ENCODE measurements at regions not wholly inside any gene's neighbourhood (a gene's known extent, or its start where the extent isn't known, plus 50 kb on each side); places are given as distances from the start of the nearest gene placed in this dataset.
A peak's percentile ranks its signal among the peaks of the same experiment; 100 is the strongest.

DNA sequence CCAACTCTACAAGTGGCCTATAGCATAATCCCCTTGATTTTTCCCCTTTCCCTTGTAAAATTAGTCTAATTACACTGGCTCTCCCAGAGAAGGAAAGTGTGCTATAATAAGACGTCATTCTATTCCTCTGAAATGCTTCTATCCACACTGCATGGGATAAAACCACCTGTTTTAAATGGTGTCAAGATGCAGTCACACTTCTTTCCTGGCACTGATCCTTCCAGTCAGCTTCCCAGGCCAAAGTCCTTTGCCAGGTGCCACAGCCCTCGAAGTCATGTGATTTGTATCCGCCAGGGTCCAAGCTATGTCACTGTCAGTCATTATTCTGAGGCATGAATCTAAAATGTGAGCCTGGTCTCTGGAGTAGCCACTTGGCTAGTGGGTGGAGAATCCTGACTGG, 169.0 kb upstream of the KIAA1217 start:
- DNase-seq = no peak

DNA sequence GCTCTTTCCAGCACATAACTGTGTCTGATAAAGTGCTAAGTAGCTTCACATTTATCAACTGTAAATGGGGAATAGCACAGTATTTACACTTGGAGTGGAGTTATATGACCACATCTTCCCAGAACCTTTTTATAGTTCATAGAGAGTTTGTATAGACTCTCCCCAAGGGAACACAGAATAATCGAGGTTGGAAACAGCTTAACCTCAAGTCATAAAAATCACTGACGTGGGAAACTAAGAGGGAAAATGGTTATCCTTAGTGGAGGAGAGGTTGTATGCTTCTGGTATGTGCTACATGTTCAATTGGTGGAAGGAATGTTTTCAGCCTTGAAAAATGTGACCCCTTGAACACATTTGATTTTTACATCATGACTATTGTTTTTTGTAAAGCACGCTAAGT, 167.9 kb upstream of the KIAA1217 start:
- DNase-seq = no peak

DNA sequence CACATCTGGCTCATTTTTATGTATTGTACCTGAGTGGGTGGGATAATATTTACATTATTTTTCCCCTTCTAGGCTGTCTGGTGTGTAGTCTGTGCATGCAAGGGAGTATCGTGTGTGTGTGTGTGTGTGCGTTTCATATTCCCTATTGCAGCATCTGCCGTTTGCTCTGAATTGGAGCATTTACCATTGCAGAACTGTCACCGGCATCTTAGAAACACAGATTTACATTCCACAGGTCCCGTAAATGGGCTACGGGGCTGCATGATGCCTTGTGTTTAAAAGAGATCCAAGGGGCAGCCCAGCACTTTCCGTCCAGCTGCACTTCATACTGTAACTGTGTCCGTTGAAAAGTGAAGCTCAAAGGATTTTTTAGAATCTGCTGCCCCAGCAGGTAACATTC, 167.1 kb upstream of the KIAA1217 start:
- no peak for DNase-seq

DNA sequence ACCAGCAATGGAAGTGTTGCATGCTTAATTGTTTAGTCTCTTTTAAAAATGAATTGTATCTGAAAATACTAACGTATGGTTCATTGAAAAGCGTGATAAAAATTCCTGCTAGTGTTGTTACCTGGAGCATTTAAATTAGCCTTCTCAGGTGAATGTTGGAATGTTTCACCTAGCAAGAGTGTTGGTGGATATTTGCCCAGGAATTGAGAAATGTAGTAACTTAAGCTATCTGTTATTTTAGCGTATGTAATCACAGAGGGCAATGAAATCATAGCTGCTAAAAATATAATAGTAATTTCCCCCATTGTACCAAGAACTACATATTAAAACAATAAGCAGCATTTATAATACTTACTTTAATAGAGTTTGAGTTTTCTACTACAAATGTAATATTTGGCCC, 166.1 kb upstream of the KIAA1217 start:
- DNase-seq = no peak

DNA sequence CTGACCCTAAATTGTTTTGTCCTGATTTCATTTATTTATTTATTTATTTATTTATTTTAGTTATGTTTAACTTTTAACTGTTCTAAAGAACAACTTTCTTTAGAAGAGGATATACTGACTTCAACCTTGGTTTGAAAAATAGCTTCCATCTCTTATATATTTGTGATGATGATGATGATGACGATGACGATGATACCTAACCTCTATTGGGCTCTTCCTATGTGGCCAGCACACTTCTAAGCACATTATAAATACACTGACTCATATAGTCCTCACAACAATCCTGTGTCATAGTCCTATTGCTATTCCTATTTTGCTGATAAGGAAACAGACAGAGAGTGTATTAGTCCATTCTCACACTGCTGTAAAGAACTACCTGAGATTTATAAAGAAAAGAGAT, 162.9 kb upstream of the KIAA1217 start:
- DNase-seq = no peak

DNA sequence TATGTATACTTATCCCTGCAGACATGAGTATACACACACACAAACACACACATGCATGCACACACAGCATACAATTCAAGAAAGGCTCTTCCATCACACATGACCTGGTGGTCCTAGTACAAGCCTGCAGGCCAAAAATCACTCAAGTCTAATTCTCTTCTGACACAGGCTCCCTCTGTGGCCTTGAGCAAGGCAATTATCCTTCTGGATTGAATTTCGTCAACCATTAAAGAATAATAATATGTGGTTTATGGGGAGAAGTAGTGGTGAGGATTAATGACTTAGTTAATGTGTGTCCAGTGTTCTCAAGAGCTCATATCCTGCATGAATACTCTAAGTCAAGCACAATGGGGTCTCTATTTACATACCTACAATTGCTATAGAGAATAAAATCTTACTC, 161.8 kb upstream of the KIAA1217 start:
- no peak for DNase-seq

DNA sequence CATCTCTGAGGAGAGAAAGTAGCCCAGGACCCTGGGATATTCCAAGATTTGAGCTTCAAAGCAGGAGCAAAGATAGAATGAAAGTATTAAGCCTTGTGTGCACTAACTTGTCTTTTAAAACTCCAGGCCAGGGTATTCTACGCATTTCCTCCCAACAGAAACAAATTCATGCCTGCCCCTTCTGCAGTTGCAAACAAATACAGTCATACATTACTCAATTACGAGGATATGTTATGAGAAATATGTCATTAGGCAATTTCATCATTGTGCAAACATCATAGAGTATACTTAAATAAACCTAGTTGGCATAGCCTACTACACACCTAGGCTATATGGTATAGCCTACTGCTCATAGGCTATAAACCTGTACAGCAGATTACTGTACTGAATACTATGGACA, 154.5 kb upstream of the KIAA1217 start:
- DNase-seq = no peak

DNA sequence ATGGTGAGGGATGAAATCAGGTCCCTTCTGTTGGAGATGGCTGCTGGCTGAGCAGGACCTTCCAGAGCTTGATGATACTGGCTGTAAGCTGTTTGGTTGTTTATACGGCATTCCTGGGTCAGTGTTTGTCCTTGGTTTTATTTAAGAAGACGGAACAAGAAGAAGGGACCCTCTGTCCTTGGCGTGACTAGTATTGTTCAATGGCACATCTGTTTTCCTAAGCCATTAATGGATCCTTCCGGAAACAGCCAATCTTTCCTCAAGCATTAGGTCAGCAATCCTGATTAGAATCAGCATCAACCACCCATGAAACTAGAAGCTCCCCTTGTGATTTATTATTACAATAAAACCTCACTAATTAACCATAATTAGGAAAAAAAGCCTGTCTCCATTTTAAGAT, 128.7 kb upstream of the KIAA1217 start:
- DNase-seq = no peak

DNA sequence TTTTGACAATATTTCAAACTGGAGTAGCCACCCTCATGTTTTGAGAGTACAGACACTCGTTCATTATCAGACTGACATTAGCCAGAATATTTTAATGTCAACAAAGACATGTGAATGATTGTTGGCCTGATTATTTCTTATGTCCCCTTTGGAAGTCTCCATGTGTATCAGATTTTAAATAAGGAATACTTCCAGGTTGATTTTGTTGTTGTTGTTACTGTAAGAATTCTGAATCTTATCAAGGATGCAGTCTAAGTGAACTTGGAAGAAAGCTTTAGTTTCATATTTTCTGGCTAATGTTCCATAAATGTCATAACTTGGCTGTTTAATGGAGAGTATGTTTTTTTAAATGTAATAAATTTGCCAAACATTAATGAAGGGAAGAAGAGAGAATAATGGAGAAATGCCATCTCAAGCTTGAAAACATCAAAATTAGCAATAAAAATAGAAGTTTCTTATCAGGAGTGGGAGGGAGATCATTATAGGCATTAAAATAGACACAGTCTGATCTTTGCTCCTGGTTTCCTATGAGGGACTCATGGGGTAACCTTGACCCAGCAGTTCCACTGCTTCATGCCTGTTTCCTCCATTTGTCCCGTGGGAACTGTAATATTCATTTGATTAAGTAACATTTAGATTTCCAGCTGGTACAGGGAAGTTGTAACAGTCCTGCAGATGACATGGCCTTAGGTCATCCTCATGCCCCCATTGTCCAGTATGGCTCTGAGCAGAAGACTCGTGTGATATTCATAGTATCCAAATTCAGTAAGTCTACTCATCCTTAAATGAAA, 122.4 kb upstream of the KIAA1217 start:
- DNase-seq = no peak

DNA sequence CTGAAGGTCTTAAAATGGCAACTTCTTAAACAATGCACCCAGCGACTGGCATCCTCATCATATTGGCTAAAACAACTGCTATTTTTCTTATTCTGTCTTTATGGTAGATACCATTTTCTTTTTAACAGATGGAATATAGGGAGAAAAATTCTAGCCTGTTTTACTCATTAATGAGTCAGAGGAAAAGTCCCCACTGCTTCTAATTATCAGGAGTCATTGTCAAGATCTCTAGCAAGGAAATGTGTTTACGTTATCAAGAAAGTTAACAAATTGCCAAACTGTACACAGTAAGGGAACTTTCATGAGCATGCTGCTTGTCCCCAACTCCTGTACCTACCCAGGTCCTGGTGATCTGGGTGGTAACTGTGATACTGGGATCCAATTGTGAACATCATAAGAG, 117.7 kb upstream of the KIAA1217 start:
- DNase-seq = no peak

DNA sequence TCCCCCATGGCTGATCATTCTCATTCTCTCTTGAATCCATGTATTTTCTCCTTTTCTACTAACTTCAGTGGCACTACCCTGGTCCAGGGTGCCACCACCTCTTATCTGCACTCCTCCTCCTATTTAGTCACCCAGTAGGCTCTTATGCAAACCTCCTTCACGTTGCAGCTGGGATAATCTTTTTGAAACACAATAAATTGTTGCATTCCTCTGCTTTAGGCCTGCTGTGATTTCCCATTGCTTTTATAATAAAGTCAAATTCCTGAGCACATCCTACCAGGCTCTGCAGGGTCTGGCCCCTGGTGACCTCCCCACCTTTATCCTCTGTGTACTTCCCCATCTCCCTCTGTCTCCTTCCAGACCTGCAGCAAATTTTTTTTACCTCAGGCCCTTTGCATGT, 112.7 kb upstream of the KIAA1217 start:
- no peak for DNase-seq

DNA sequence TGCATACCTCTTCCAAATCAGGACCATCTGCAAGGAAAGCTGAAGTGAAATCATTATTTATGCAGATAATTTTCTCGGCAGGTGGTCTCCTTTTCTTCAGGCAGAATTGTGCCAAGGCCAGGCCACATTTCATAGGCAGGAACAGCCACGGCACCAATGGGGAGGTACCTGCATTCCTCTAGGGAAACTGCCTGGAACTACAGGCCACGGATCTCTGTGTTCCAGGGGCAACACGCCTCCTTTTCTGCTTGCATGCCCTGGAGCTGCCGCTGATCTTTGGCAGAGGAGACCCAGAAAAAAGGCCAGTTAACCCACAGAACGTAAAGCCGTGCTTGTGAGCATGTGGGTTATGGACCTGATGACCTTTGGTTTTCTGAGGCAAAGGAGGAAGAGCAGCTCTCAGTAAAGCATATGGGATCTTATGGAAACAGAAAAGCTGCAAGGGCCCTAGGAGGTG, 111.2 kb upstream of the KIAA1217 start:
- no peak for DNase-seq

DNA sequence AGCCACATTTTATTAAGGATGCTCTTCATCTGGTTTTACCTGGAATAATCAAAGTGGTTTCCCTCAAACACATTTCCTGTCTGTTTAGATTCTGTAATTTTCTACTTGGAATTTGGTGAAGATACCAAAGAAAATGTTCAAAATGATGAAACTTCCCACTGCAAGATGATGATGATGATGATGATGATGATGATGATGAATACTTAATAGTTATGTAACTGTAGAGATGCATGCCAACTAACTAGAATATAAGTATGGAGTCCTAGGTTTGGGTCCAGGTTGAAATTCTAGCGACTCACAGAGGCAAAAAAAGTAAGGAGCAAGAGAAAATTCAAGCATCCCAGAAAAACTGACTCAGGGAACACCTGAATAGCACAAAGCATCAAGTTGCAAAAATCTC, 104.0 kb upstream of the KIAA1217 start:
- DNase-seq = no peak

DNA sequence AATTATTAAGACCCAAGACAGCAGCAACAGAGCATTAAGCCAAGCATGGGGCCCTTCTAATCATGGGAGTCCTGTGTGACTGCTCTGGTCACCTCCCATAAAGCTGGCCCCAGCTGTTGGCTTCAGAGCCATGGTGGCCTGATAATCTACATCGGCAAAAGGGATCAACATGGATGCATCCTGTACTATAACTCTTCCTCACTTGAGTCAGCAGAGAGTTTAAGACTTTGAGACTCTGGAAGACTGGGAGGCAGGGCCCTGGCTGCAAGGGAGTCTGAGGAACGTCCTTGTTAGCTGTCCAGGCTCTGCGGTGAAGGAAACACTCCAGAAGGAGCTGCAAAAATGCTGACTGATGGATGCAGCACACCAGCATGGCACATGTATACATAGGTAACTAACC, 95.0 kb upstream of the KIAA1217 start:
- no peak for DNase-seq

DNA sequence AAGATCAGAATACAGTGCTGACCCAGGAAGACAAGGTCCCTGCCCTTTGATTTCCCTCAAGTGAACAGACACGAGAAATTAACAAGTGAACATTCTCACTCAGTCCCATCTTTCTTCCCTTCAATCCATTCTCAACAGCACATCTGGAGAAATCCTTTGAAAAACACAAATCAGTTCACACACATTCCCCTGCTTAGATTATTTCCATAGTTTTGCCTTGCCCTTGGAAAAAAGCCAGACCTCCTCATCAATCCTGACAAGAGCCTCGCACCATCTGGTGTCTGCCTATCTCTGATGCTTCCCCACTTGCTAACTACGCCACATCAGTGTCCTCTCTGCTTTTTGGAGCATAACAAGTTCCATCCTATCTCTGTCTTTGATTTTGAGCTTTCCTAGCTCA, 94.4 kb upstream of the KIAA1217 start:
- peak; percentile 89 for DNase-seq

DNA sequence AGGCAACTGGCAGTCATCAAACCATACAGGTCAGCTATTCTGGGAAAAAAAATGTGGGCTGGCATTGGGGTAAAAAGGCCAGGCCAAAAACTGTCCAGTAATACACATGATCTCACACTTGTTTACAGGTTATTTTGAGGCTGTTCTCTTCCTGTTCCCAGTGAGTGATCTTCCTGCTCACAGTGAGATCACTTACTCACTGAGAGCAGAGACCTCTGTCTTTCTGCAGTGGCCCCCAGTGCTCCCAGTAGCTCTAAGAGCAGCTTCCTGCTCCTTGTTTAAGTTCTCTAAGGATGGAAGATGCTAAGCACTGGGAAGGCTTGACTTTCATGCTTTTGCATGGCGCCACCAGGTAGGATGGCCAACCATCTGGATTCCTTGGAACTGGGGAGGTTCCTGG, 93.5 kb upstream of the KIAA1217 start:
- DNase-seq = no peak

DNA sequence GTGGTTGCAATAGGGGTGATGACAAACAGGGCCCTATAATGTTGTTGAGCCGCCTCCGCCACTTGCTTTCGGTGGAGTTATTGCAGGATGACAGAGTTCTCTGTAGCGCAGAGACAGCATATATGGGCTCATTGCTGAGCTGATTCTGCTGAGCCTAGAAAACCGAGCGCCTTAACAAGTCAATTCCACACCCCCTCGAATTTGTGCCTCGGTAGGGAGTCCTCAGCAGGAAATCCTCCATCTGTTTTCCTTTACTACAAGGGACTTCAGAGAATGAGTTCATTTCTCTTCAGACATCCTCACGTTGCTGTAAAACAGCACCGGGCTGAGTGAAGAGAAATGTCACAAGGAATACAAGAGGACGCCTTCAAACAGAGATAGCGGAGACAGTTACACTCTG, 90.7 kb upstream of the KIAA1217 start:
- no peak for DNase-seq

DNA sequence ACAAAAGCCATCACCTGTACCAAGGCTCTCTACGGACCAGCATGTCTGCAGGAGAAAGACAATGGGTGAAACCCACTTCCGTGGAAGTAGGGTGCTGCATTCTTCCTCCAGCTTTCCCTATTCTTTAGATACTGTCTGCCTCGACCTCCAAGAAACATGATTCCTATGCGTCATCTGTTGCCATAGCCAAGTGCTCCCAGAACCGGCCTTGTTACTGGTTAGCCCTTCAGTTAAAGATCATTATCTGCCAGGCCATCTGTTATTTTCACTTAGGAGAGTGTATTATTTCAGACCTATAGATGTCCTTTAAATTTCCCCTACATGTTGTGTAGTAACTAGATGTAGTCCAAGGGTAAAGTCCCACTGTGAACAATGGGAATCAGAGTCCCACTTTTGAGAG, 89.0 kb upstream of the KIAA1217 start:
- no peak for DNase-seq

DNA sequence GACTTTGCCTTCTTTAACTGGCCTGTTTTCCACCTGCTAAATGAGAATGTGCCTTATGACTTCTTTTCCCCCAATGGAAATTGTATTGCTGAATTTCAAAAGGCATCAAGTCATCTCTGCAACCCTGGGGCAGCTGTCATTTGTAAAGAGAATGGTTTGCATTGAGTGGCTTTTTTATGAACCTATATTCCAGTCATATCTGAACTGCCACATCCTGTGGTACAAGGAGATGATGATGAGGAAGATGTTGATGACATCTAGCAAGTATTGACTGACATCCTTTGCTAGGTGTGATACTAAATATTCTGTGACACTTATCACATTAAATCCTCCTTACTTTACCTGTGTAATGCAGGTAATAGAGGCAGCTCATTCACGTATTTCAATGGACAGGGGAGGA, 88.3 kb upstream of the KIAA1217 start:
- DNase-seq = no peak

DNA sequence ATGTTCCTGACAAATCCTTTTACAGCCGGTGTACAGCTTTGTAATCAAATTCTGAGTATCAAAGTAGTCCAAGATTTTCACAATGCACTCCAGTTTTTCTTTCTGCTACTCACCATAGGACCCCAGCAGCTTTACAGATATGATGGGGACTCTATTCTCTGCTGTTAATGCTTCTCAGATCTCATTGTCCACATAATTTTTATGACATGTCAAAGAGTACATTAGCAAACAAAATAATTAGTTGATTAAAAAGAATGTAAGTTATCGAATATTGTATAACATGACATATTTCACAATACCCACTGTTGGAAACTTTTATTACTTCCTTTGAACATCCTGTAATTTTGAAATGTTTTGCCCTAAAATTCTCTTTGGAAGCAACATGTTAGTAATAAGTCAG, 81.4 kb upstream of the KIAA1217 start:
- no peak for DNase-seq

DNA sequence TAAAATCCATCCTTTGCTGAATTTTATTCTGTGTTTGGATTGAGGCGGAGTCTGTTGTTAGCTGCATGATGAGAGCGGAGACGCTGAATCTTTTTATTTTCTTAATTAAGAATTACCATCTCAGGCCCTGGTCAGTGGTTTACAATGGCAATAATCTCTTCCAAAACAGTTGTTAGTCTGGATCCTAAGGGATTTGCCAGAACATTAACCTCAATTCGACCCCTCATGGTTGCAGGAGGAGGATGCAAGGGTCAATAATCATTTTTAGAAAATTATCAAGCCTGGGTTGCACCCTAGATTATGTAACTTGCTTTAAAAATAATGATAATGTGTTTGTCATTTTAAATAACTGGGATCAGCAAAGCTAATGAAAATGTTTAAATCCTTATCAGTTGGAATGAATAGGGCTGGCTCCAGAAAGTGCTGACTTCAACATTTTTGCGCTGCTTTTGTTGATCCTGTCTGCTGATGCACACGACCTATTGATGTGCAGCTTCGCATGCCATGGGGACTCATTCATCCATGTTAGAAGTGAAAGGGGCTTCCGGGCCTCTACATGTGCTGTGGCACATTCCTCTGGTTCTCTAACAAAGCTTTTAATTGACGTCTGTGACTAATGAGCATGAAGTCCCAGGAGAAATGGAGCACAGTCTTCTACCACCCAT, 80.7 kb upstream of the KIAA1217 start:
- no peak for DNase-seq

DNA sequence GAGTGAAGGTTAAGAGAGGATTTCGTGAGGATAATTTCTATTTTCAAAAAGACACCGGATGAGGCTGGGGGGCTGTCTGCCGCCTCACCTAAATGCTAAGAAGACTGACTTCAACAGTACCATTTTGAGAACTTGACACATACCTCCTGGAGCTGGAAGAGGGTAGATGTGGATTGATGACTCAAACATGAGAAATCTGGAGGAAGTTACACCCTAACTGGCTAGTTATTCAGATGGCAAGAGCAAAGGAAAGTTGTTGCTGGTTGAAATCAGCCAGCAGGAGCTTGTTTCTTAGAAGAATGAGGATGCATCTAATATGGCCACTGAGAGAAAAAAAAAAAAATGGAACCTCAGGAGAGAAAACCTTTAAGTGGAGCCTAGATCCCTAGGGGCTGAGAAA, 76.2 kb upstream of the KIAA1217 start:
- no peak for DNase-seq

DNA sequence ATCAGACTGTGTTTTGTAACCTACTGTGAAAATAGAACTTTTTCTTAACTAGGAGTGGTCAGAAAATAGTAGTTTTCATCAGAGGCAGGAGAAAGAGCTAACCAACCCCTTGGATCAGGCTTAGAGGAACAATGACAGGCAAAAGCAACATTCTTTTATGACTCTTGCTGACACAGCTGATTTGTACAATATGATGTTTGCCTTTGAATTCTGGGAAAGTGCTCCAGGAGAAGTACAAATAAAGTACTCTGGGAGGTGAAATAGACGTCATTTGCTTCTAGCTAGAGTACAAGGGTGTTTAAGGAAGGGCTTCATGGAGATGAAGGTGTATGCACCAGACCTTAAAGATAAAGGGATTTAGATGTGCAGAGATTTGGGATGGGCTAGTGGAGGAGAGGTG, 75.1 kb upstream of the KIAA1217 start:
- no peak for DNase-seq

DNA sequence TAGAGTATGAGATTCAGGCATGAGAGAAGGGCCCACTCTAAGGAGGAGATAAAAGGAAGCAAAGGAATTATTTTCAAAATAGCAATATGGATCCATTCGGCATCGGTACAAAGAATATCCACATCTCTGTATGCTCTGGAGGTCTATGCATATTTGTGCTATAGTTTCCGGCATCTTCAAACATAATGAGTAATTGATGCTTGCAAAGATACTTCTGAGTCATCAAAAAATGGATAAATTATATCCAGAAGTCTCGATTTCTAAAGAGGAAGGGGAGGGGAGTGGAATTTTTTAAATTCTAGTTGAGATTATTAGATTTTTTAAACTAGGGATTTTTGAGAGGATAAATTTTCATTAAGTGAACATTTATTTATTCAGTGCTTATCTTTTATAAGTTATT, 72.9 kb upstream of the KIAA1217 start:
- no peak for DNase-seq

DNA sequence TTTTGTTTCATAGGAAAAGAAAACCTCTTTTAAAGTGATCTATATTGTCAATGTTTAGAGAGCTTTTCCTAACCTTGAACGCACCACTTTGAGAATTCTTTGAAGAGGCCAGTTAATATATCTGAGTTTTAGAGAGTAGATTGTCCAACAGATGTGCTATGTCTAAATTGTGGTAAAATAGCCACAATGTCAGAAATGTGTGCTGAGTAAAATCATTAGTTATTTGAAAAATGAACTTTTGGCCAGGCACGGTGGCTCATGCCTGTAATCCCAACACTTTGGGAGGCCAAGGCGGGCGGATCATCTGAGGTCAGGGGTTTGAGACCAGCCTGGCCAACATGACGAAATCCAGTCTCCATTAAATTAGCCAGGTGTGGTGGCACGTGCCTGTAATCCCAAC, 61.6 kb upstream of the KIAA1217 start:
- DNase-seq = no peak
